Esophagus muscularis mucosa (tissue), 4 donors: ENCODE measurements at regions not wholly inside any gene's neighbourhood (a gene's known extent, or its start where the extent isn't known, plus 50 kb on each side); places are given as distances from the start of the nearest gene placed in this dataset.

Experiments
- CTCF ChIP-seq, 3 experiments: fragments of 200-600 bp in 2 of 3; fragments of 450-650 bp in 1 of 3; sonication (generic) in 2 of 3; IDR thresholded peaks; one replicate each; pipeline ENCODE4 v1.5.1; 2017 to 2019; ENCODE audit warnings: antibody characterized with exemption in 3 of 3, mild to moderate bottlenecking in 2 of 3, moderate library complexity in 1 of 3
- EP300 ChIP-seq: sonication (generic); formaldehyde crosslinking; IDR thresholded peaks from one replicate; pipeline ENCODE4 v1.6.1; 2017; ENCODE audit warnings: antibody characterized with exemption
- POLR2A ChIP-seq: fragments of 450-650 bp; IDR thresholded peaks from one replicate; pipeline ENCODE4 v1.6.1; 2017; ENCODE audit warnings: antibody characterized with exemption, moderate library complexity, mild to moderate bottlenecking, low read depth
- POLR2AphosphoS5 ChIP-seq, 2 donors: sonication (generic); formaldehyde crosslinking; IDR thresholded peaks; one replicate each; pipeline ENCODE4 v1.6.1; 2017; ENCODE audit warnings: antibody characterized with exemption in 2 of 2

GRCh38 chr1:67540025-67540732, 110.0 kb upstream of the SERBP1 start:
- no peak for TF ChIP-seq POLR2A
- TF ChIP-seq CTCF (IDR thresholded peaks at IDR 0.05): no peak
- TF ChIP-seq POLR2AphosphoS5 (IDR thresholded peaks at IDR 0.05): no peak
- no peak for TF ChIP-seq EP300
